Panc1 (cell line): ENCODE measurements at regions not wholly inside any gene's neighbourhood (a gene's known extent, or its start where the extent isn't known, plus 50 kb on each side); places are given as distances from the start of the nearest gene placed in this dataset.

Experiments used
- ATAC-seq: fragments of 200-7000 bp; cut with Tn5 transposase; 2 replicates; pipeline ENCODE4 v1.9.1; 2020; ENCODE audit warnings: mild to moderate bottlenecking, moderate library complexity
- BruUV-seq: library from RNA; stranded (reverse); fragments of 400-500 nt; replicated peaks from 2 replicates; lab custom pipeline; 2021; lab: Mats Ljungman, UMichigan
- CTCF ChIA-PET: fragments of 300-600 bp; sonication (Branson Sonifier 250); formaldehyde crosslinking; loops from one replicate; lab custom pipeline; 2022; ENCODE audit warnings: antibody characterized with exemption; lab: Charles Lee
- POLR2A ChIA-PET: fragments of 300-600 bp; sonication (Branson Sonifier 250); formaldehyde crosslinking; loops from one replicate; lab custom pipeline; 2022; ENCODE audit warnings: antibody characterized with exemption; lab: Charles Lee
- DNase-seq: peaks from one replicate; pipeline ENCODE4 v3.0.0-alpha.2; 2010; ENCODE audit warnings: low read depth, low spot score
- H3K27ac ChIP-seq: 2 replicates; pipeline ENCODE4 v1.5.1; 2011; ENCODE audit warnings: mild to moderate bottlenecking, low read length, inconsistent platforms
- H3K27me3 ChIP-seq: fragments of 200-500 bp; sonication (Bioruptor generic); 2 replicates; pipeline ENCODE4 v1.6.0; 2014; ENCODE audit warnings: low read length, inconsistent platforms; ENCODE audit not compliant: control insufficient read depth, insufficient read depth
- H3K36me3 ChIP-seq: fragments of 200-500 bp; sonication (Bioruptor generic); 2 replicates; pipeline ENCODE4 v1.5.1; 2014; ENCODE audit warnings: inconsistent platforms, mild to moderate bottlenecking, low read length, moderate library complexity; ENCODE audit not compliant: control insufficient read depth, insufficient read depth
- H3K4me1 ChIP-seq: 2 replicates; pipeline ENCODE4 v1.5.1; 2011; ENCODE audit warnings: inconsistent platforms, mild to moderate bottlenecking, low read length, moderate library complexity; ENCODE audit not compliant: control insufficient read depth, insufficient read depth
- H3K4me3 ChIP-seq, 2 experiments: 2 replicates each; pipeline ENCODE4 v1.5.1; 2011 to 2012; ENCODE audit warnings: low read depth in 2 of 2, low read length in 2 of 2, mild to moderate bottlenecking in 2 of 2, inconsistent platforms in 1 of 2, moderate library complexity in 1 of 2
- H3K9me3 ChIP-seq: fragments of 200-500 bp; sonication (Bioruptor generic); 2 replicates; pipeline ENCODE4 v1.5.1; 2014; ENCODE audit warnings: low read depth, mild to moderate bottlenecking, inconsistent platforms, low read length, moderate library complexity; ENCODE audit not compliant: control insufficient read depth, insufficient read depth
- POLR2AphosphoS5 ChIP-seq: IDR thresholded peaks from 2 replicates; pipeline ENCODE4 v1.6.1; 2012; ENCODE audit warnings: mild to moderate bottlenecking, low read depth, low read length, moderate library complexity
- SIN3A ChIP-seq: IDR thresholded peaks from 2 replicates; pipeline ENCODE4 v1.6.1; 2012; ENCODE audit warnings: low read depth, mild to moderate bottlenecking, low read length, moderate library complexity, borderline replicate concordance; ENCODE audit not compliant: insufficient read depth
- TCF7L2 ChIP-seq: IDR thresholded peaks from 2 replicates; pipeline ENCODE4 v1.6.1; 2011; ENCODE audit warnings: mild to moderate bottlenecking, low read depth, low read length, inconsistent platforms
- in situ Hi-C: cut with HindIII; loops from 2 replicates; pipeline ENCODE4 v1.10.0; 2016; ENCODE audit warnings: low sequenced_read_pairs, low pct_unique_long_range_greater_than_20kb
- intact Hi-C: fragments of 100-400 bp; cut with micrococcal nuclease; formaldehyde crosslinking; loops from one replicate; pipeline ENCODE4 v1.10.0; 2022; ENCODE audit not compliant: unreplicated experiment
- TF ChIP-seq, protein P1 (sequence below): fragments of 450-650 bp; IDR thresholded peaks from 2 replicates; pipeline ENCODE4 v1.5.1; 2017; ENCODE audit warnings: mild to moderate bottlenecking
- TF ChIP-seq, protein P2 (sequence below), 2 experiments: IDR thresholded peaks; 2 replicates each; pipeline ENCODE4 v1.6.1; 2011 to 2012; ENCODE audit warnings: low read depth in 2 of 2, control low read depth in 1 of 2, low read length in 1 of 2, mild to moderate bottlenecking in 1 of 2, moderate library complexity in 1 of 2; ENCODE audit not compliant: insufficient read depth in 1 of 2

DNA sequence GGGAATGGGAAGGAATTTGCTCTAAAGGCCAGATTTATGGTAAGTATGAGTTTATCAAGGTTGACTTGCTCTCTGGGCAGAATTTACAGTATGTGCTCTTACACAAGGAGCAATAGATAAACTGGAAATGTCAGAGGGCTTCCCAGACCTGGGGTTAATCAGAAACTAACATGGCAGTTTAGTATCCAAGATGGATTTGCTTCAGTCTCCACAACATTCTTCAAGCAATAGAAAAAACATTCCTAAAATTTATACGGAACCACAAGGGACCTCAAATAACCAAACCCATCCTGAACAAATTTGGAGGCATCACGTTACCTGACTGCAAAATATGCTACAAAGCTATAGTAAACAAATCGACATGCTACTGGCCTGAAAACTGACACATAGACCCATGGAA is 606.7 kb upstream of the CHRM3 start:
- DNase-seq (no peak), ATAC-seq (no peak)
- H3K36me3 ChIP-seq: no peaks in the 10 kb centered on the region

DNA sequence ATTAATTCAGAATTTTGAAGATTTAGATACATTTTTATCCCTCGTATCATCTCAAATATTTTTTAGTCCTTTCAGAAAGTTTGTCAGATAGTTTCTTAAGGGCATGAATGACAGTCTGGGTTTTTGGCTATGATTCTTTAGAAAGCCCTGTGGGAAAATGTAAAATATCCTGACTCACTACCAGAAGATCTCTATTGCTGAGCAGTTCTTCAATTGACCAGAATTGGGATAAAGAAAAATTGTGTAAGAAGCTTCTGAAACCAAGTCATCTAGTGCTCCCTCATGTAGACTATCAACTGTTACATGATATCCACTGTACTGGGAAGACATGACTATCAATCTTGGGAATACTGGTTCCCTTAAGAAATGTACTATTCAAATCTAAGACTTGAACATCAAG is 608.3 kb upstream of the CHRM3 start:
- no peak overlapping the region for H3K27ac ChIP-seq
- no peak overlapping the region for H3K4me3 ChIP-seq
- no peaks in the 10 kb centered on the region for H3K4me1 ChIP-seq
- no TSS peak for BruUV-seq
- DNase-seq (no peak), ATAC-seq (no peak)
- TF ChIP-seq POLR2AphosphoS5 (no peak), TCF7L2 (no peak), SIN3A (no peak)
- TF ChIP-seq, protein P1, sequence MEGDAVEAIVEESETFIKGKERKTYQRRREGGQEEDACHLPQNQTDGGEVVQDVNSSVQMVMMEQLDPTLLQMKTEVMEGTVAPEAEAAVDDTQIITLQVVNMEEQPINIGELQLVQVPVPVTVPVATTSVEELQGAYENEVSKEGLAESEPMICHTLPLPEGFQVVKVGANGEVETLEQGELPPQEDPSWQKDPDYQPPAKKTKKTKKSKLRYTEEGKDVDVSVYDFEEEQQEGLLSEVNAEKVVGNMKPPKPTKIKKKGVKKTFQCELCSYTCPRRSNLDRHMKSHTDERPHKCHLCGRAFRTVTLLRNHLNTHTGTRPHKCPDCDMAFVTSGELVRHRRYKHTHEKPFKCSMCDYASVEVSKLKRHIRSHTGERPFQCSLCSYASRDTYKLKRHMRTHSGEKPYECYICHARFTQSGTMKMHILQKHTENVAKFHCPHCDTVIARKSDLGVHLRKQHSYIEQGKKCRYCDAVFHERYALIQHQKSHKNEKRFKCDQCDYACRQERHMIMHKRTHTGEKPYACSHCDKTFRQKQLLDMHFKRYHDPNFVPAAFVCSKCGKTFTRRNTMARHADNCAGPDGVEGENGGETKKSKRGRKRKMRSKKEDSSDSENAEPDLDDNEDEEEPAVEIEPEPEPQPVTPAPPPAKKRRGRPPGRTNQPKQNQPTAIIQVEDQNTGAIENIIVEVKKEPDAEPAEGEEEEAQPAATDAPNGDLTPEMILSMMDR: no peak
- TF ChIP-seq, protein P2, sequence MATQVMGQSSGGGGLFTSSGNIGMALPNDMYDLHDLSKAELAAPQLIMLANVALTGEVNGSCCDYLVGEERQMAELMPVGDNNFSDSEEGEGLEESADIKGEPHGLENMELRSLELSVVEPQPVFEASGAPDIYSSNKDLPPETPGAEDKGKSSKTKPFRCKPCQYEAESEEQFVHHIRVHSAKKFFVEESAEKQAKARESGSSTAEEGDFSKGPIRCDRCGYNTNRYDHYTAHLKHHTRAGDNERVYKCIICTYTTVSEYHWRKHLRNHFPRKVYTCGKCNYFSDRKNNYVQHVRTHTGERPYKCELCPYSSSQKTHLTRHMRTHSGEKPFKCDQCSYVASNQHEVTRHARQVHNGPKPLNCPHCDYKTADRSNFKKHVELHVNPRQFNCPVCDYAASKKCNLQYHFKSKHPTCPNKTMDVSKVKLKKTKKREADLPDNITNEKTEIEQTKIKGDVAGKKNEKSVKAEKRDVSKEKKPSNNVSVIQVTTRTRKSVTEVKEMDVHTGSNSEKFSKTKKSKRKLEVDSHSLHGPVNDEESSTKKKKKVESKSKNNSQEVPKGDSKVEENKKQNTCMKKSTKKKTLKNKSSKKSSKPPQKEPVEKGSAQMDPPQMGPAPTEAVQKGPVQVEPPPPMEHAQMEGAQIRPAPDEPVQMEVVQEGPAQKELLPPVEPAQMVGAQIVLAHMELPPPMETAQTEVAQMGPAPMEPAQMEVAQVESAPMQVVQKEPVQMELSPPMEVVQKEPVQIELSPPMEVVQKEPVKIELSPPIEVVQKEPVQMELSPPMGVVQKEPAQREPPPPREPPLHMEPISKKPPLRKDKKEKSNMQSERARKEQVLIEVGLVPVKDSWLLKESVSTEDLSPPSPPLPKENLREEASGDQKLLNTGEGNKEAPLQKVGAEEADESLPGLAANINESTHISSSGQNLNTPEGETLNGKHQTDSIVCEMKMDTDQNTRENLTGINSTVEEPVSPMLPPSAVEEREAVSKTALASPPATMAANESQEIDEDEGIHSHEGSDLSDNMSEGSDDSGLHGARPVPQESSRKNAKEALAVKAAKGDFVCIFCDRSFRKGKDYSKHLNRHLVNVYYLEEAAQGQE (IDR thresholded peaks at IDR 0.05; ENCODE audit: insufficient read depth in 1 of 2, low read depth in 2 of 2, low read length in 1 of 2): no peak
- POLR2A ChIA-PET: no interaction called here
- H3K27me3 ChIP-seq: no peaks in the 10 kb centered on the region
- no peaks in the 10 kb centered on the region for H3K9me3 ChIP-seq
- H3K36me3 ChIP-seq: no peaks in the 10 kb centered on the region
- CTCF ChIA-PET: no interaction called here
- in situ Hi-C loops (no loop called here), intact Hi-C loops (no loop called here)

More for the DNA sequence above, 606.7 kb upstream of the CHRM3 start:
- in situ Hi-C loops: no loop called here
- Histone ChIP-seq H3K4me1 (no peaks in the 10 kb centered on the region), H3K9me3 (no peaks in the 10 kb centered on the region), H3K27ac (no peak overlapping the region), H3K4me3 (no peak overlapping the region), H3K27me3 (no peaks in the 10 kb centered on the region)
- ChIA-PET CTCF (no interaction called here), POLR2A (no interaction called here)
- TF ChIP-seq TCF7L2 (no peak), POLR2AphosphoS5 (no peak), SIN3A (no peak)
- TF ChIP-seq, protein P1: no peak
- TF ChIP-seq, protein P2 (IDR thresholded peaks at IDR 0.05; ENCODE audit: insufficient read depth in 1 of 2, low read depth in 2 of 2, low read length in 1 of 2): no peak
- BruUV-seq: no TSS peak
- intact Hi-C loops: no loop called here
